ENCODE measurements at regions not wholly inside any gene's neighbourhood (a gene's known extent, or its start where the extent isn't known, plus 50 kb on each side); places are given as distances from the start of the nearest gene placed in this dataset.

GRCh38 chr9:135289081-135289491, 190.5 kb upstream of the PPP1R26 start:
- Histone ChIP-seq H2BK15ac (ENCODE audit: low read depth, low read length) (no peak overlapping the region), H2AK9ac (replicated peaks; ENCODE audit: low read depth, low read length, poor library complexity) (no peak overlapping the region), H3K9me1 (ENCODE audit: insufficient read depth, low read length) (no peaks in the 10 kb centered on the region), H3K4me2 (ENCODE audit: low read depth, low read length) (no peak overlapping the region), H3K14ac (replicated peaks; ENCODE audit: low read depth, low read length) (no peak overlapping the region), H2BK5ac (ENCODE audit: low read depth, low read length, poor library complexity, severe bottlenecking) (no peak overlapping the region), H3K18ac (ENCODE audit: low read depth, low read length) (no peak overlapping the region), H3K4ac (ENCODE audit: low read depth, low read length) (no peak overlapping the region), H3K56ac (ENCODE audit: extremely low read depth, insufficient read depth, low read length) (no peak overlapping the region), H2AFZ (replicated peaks; ENCODE audit: low read length, poor library complexity) (no peak overlapping the region), H3K4me3 (ENCODE audit: insufficient read depth, low read depth, low read length) (no peak overlapping the region), H3K27ac (ENCODE audit: insufficient read depth, low read length) (no peak overlapping the region), H3K9ac (ENCODE audit: low read depth, low read length) (no peak overlapping the region), H2BK120ac (ENCODE audit: low read depth, low read length) (no peak overlapping the region), H3K36me3 (ENCODE audit: control insufficient read depth, insufficient read depth, low read length) (no peaks in the 10 kb centered on the region), H4K91ac (ENCODE audit: insufficient read depth, low read depth, low read length) (no peak overlapping the region), H4K8ac (ENCODE audit: low read depth in 2 of 2, low read length in 2 of 2) (no peak overlapping the region), H4K20me1 (ENCODE audit: insufficient read depth, low read length) (no peaks in the 10 kb centered on the region), H3K79me1 (ENCODE audit: low read depth in 1 of 2, low read length in 2 of 2) (no peaks in the 10 kb centered on the region), H2BK20ac (ENCODE audit: low read depth, low read length) (no peak overlapping the region), H4K5ac (ENCODE audit: low read depth, low read length) (no peak overlapping the region), H3K9me3 (ENCODE audit: control insufficient read depth, insufficient read depth, low read length) (peaks cover 23% of the 10 kb centered on the region), H3K27me3 (ENCODE audit: control insufficient read depth, insufficient read depth, low read length) (no peaks in the 10 kb centered on the region), H3K4me1 (ENCODE audit: control insufficient read depth, insufficient read depth, low read length) (no peaks in the 10 kb centered on the region), H3K23ac (ENCODE audit: low read depth, low read length) (no peak overlapping the region), H2AK5ac (ENCODE audit: low read depth, low read length) (no peak overlapping the region)
- POLR2A ChIA-PET (ENCODE audit: unreplicated experiment) = no interaction called here
- TF ChIP-seq RCOR1 (IDR thresholded peaks at IDR 0.05; ENCODE audit: insufficient replicate concordance, low read length) (no peak), NFE2L2 (IDR thresholded peaks at IDR 0.05; ENCODE audit: low read depth, low read length) (no peak), MAFK (IDR thresholded peaks at IDR 0.05; ENCODE audit: low read depth, low read length) (no peak), FOS (IDR thresholded peaks at IDR 0.05; ENCODE audit: low read depth, low read length) (no peak), ELK1 (IDR thresholded peaks at IDR 0.05; ENCODE audit: borderline replicate concordance, low read depth, low read length) (no peak), SMC3 (IDR thresholded peaks at IDR 0.05; ENCODE audit: low read depth, low read length) (no peak), CTCF (conservative IDR thresholded peaks at IDR 0.05; ENCODE audit: low read depth, low read length) (no peak), RAD21 (IDR thresholded peaks at IDR 0.05; ENCODE audit: low read length) (no peak)
- dilution Hi-C loops (cut with HindIII; ENCODE audit: low sequenced_read_pairs, unreplicated experiment) = no loop called here
- in situ Hi-C loops (cut with MboI; ENCODE audit: low sequenced_read_pairs) = no loop called here
- no peak for DNase-seq
- CTCF ChIA-PET = no interaction called here
- 87% methylated on average over 4 of the region's 17 CpGs; no CpG with 5 or more reads in 1 of the 2 experiments for WGBS, 2 experiments (ENCODE audit: extremely low coverage in 2 of 2, insufficient read length in 1 of 2)
- no peak for ATAC-seq (ENCODE audit: low read depth)
- intact Hi-C loops (cut with micrococcal nuclease) = no loop called here
- no TSS peak for BruUV-seq (replicated peaks)

Data from IMR-90 (cell line).